Inflammatory macrophage treated with lipopolysaccharide for 1 hour (primary cell): ENCODE measurements at regions not wholly inside any gene's neighbourhood (a gene's known extent, or its start where the extent isn't known, plus 50 kb on each side); places are given as distances from the start of the nearest gene placed in this dataset.

Experiments used
- DNase-seq, 2 donors: peaks; one replicate each; pipeline ENCODE4 v3.0.0-alpha.2; 2020 to 2022

GRCh38 chrX:115494161-115494560 is 66.8 kb upstream of the PLS3 start:
- no peak for DNase-seq

GRCh38 chrX:115499112-115499805 is 61.7 kb upstream of the PLS3 start:
- peak; percentile 59 to 74 for DNase-seq

GRCh38 chrX:115503099-115503498 is 57.9 kb upstream of the PLS3 start:
- DNase-seq: no peak

- DNase-seq: peak; percentile 12 to 18
Observed at GRCh38 chrX:115504167-115504566, 56.8 kb upstream of the PLS3 start.
